OCI-LY1 (cell line): ENCODE measurements at regions not wholly inside any gene's neighbourhood (a gene's known extent, or its start where the extent isn't known, plus 50 kb on each side); places are given as distances from the start of the nearest gene placed in this dataset.

Experiments used
- EZH2 ChIP-seq: fragments of 200-600 bp; sonication (generic), shearing (Covaris generic); IDR thresholded peaks from 2 replicates; pipeline ENCODE4 v1.8.0; 2017; ENCODE audit warnings: borderline replicate concordance, mixed run types, mild to moderate bottlenecking, antibody characterized with exemption, low read length, moderate library complexity, mixed read lengths
- TF ChIP-seq, protein P1 (sequence below): fragments of 200-600 bp; sonication (generic), shearing (Covaris generic); IDR thresholded peaks from 2 replicates; pipeline ENCODE4 v1.5.1; 2017; ENCODE audit warnings: mild to moderate bottlenecking, antibody characterized with exemption, low read length, moderate library complexity, mixed read lengths

DNA sequence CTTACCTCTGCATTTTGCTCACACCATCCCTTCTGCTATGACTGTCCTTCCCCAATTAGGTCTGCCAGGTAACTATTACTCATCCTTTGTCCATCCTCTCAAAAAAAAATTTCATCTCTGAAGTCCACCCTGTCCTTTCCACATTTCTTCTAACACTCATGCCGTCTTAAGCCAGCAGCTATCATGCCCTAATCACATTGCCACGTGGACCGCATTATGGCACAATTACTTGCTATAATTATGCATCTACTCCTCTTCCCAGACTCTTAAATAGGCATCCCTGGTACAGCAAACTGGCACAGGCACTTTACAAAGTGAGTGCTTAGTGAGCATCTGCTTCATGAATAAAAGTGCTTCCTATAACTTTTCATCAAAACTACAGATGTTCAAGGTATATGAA lies 295.4 kb upstream of the ESRRG start:
- TF ChIP-seq, protein P1, sequence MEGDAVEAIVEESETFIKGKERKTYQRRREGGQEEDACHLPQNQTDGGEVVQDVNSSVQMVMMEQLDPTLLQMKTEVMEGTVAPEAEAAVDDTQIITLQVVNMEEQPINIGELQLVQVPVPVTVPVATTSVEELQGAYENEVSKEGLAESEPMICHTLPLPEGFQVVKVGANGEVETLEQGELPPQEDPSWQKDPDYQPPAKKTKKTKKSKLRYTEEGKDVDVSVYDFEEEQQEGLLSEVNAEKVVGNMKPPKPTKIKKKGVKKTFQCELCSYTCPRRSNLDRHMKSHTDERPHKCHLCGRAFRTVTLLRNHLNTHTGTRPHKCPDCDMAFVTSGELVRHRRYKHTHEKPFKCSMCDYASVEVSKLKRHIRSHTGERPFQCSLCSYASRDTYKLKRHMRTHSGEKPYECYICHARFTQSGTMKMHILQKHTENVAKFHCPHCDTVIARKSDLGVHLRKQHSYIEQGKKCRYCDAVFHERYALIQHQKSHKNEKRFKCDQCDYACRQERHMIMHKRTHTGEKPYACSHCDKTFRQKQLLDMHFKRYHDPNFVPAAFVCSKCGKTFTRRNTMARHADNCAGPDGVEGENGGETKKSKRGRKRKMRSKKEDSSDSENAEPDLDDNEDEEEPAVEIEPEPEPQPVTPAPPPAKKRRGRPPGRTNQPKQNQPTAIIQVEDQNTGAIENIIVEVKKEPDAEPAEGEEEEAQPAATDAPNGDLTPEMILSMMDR, result no peak
- no peak for TF ChIP-seq EZH2
